HEK293 (cell line): ENCODE measurements at regions not wholly inside any gene's neighbourhood (a gene's known extent, or its start where the extent isn't known, plus 50 kb on each side); places are given as distances from the start of the nearest gene placed in this dataset.

Source experiments
- CTCF ChIA-PET: fragments of 350-600 bp; formaldehyde crosslinking; extraction: SDS; loops from one replicate; lab custom pipeline; 2021; ENCODE audit warnings: antibody characterized with exemption; lab: Yijun Ruan, JAX
- POLR2A ChIA-PET: fragments of 300-600 bp; formaldehyde crosslinking; extraction: SDS; loops from one replicate; lab custom pipeline; 2020; ENCODE audit warnings: antibody characterized with exemption, inconsistent platforms; lab: Yijun Ruan, JAX
- H3K27ac ChIP-seq: fragments of 200-500 bp; sonication (Bioruptor generic); 2 replicates; pipeline ENCODE4 v1.5.1; 2014; ENCODE audit warnings: low read depth, low read length, control low read depth, inconsistent platforms; ENCODE audit errors: extremely low read depth
- H3K36me3 ChIP-seq, 2 experiments: fragments of 200-500 bp in 1 of 2; sonication (Bioruptor generic) in 1 of 2; 1 replicate in 1 of 2; 2 replicates in 1 of 2; pipeline ENCODE4 v1.5.1; 2014 to 2017; ENCODE audit warnings: inconsistent platforms in 2 of 2, low read length in 2 of 2; ENCODE audit not compliant: control insufficient read depth in 2 of 2, insufficient read depth in 1 of 2
- H3K4me1 ChIP-seq: fragments of 200-500 bp; sonication (Bioruptor generic); 2 replicates; pipeline ENCODE4 v1.5.1; 2014; ENCODE audit warnings: mild to moderate bottlenecking, low read length, inconsistent platforms; ENCODE audit not compliant: control insufficient read depth, insufficient read depth
- H3K4me3 ChIP-seq: 2 replicates; pipeline ENCODE4 v1.5.1; 2011; ENCODE audit warnings: low read depth, mild to moderate bottlenecking, control low read depth, low read length, moderate library complexity
- H3K9me3 ChIP-seq: fragments of 200-500 bp; sonication (Bioruptor generic); 2 replicates; pipeline ENCODE4 v1.5.1; 2014; ENCODE audit warnings: low read depth, low read length, inconsistent platforms; ENCODE audit not compliant: control insufficient read depth, insufficient read depth
- FEZF1 ChIP-seq: fragments of 450-650 bp; formaldehyde crosslinking; IDR thresholded peaks from 2 replicates; pipeline ENCODE4 v1.5.1; 2016; ENCODE audit warnings: missing biosample characterization, missing genetic modification characterization
- KLF1 ChIP-seq: fragments of 450-650 bp; formaldehyde crosslinking; IDR thresholded peaks from 2 replicates; pipeline ENCODE4 v1.5.1; 2016; ENCODE audit warnings: missing biosample characterization, missing genetic modification characterization
- OSR2 ChIP-seq: fragments of 450-650 bp; formaldehyde crosslinking; IDR thresholded peaks from 2 replicates; pipeline ENCODE4 v1.5.1; 2016; ENCODE audit warnings: missing biosample characterization, missing genetic modification characterization
- PRDM10 ChIP-seq: fragments of 450-650 bp; formaldehyde crosslinking; IDR thresholded peaks from 2 replicates; pipeline ENCODE4 v1.5.1; 2016; ENCODE audit warnings: missing biosample characterization, missing genetic modification characterization
- PRDM6 ChIP-seq: fragments of 450-650 bp; formaldehyde crosslinking; IDR thresholded peaks from 2 replicates; pipeline ENCODE4 v1.5.1; 2017; ENCODE audit warnings: missing biosample characterization, missing genetic modification characterization
- SP3 ChIP-seq: fragments of 450-650 bp; formaldehyde crosslinking; IDR thresholded peaks from 2 replicates; pipeline ENCODE4 v1.5.1; 2016; ENCODE audit warnings: missing biosample characterization, missing genetic modification characterization
- ZBTB44 ChIP-seq: fragments of 450-650 bp; IDR thresholded peaks from 2 replicates; pipeline ENCODE4 v1.5.1; 2018; ENCODE audit warnings: missing biosample characterization, mild to moderate bottlenecking, missing genetic modification characterization
- ZBTB8A ChIP-seq: fragments of 450-650 bp; formaldehyde crosslinking; IDR thresholded peaks from 2 replicates; pipeline ENCODE4 v1.5.1; 2016; ENCODE audit warnings: missing biosample characterization, missing genetic modification characterization
- ZNF266 ChIP-seq: fragments of 450-650 bp; formaldehyde crosslinking; IDR thresholded peaks from 2 replicates; pipeline ENCODE4 v1.5.1; 2016; ENCODE audit warnings: missing biosample characterization, missing genetic modification characterization, low read depth
- ZNF324 ChIP-seq: fragments of 450-650 bp; formaldehyde crosslinking; IDR thresholded peaks from 2 replicates; pipeline ENCODE4 v1.5.1; 2016; ENCODE audit warnings: missing biosample characterization, missing genetic modification characterization
- ZNF391 ChIP-seq: fragments of 450-650 bp; formaldehyde crosslinking; IDR thresholded peaks from 2 replicates; pipeline ENCODE4 v1.5.1; 2016; ENCODE audit warnings: low read depth, missing biosample characterization, missing genetic modification characterization, borderline replicate concordance
- ZNF518A ChIP-seq: fragments of 450-650 bp; formaldehyde crosslinking; conservative IDR thresholded peaks from 2 replicates; pipeline ENCODE4 v1.5.1; 2016; ENCODE audit warnings: low read depth, missing biosample characterization, missing genetic modification characterization
- ZNF549 ChIP-seq: fragments of 450-650 bp; IDR thresholded peaks from 2 replicates; pipeline ENCODE4 v1.5.1; 2018; ENCODE audit warnings: missing biosample characterization, missing genetic modification characterization, mild to moderate bottlenecking, inconsistent platforms, moderate library complexity
- ZNF596 ChIP-seq: fragments of 450-650 bp; IDR thresholded peaks from 2 replicates; pipeline ENCODE4 v1.5.0; 2018; ENCODE audit warnings: missing biosample characterization, mild to moderate bottlenecking, missing genetic modification characterization, moderate library complexity
- ZNF654 ChIP-seq: fragments of 450-650 bp; formaldehyde crosslinking; IDR thresholded peaks from 2 replicates; pipeline ENCODE4 v1.5.1; 2016; ENCODE audit warnings: low read depth, missing biosample characterization, missing genetic modification characterization
- ZNF776 ChIP-seq: fragments of 450-650 bp; formaldehyde crosslinking; IDR thresholded peaks from 2 replicates; pipeline ENCODE4 v1.5.0; 2017; ENCODE audit warnings: missing biosample characterization, missing genetic modification characterization, borderline replicate concordance

- H3K4me1 ChIP-seq = no peaks in the 10 kb centered on the region
- H3K27ac ChIP-seq = no peak overlapping the region
- POLR2A ChIA-PET = no interaction called here
- TF ChIP-seq ZNF654 (tag by site-specific recombination) (no peak), ZNF391 (tag by site-specific recombination) (no peak), KLF1 (no peak), ZNF549 (tag by site-specific recombination) (no peak), ZNF518A (tag by site-specific recombination) (no peak), ZBTB8A (tag by site-specific recombination) (no peak), ZNF776 (tag by site-specific recombination) (no peak), SP3 (tag by site-specific recombination) (no peak)
- TF ChIP-seq, all 188 proteins: peak for 0
- CTCF ChIA-PET = no interaction called here
- H3K36me3 ChIP-seq = no peaks in the 10 kb centered on the region
- no peak overlapping the region for H3K4me3 ChIP-seq
- no peaks in the 10 kb centered on the region for H3K9me3 ChIP-seq
These were observed 395.4 kb upstream of the NFE2L3 start for GRCh38 chr7:25756601-25757000.

- Histone ChIP-seq H3K4me1 (no peaks in the 10 kb centered on the region), H3K4me3 (no peak overlapping the region), H3K27ac (no peak overlapping the region), H3K9me3 (no peaks in the 10 kb centered on the region), H3K36me3 (no peaks in the 10 kb centered on the region)
- TF ChIP-seq PRDM6 (tag by site-specific recombination) (peak; percentile 38; the same call in 1 of the 2 replicates), ZNF266 (tag by site-specific recombination) (no peak), ZBTB44 (tag by site-specific recombination) (peak; percentile 45; the same call in 1 of the 2 replicates), FEZF1 (tag by site-specific recombination) (peak; percentile 51), ZNF596 (tag by site-specific recombination) (0 out of 2 replicates have a peak, but pooled peaks have one; percentile 31), ZNF324 (tag by site-specific recombination) (no peak), OSR2 (tag by site-specific recombination) (peak; percentile 76), PRDM10 (tag by site-specific recombination) (peak; percentile 24; the same call in 1 of the 2 replicates)
- CTCF ChIA-PET = interaction anchor here (1.4 kb wide), 1 partner anchor 12 kb away, joined by 3 read pairs; no protein-coding TSS in a partner anchor
- POLR2A ChIA-PET = no interaction called here
These were observed 393.4 kb upstream of the NFE2L3 start for GRCh38 chr7:25758559-25758958.
